SU-DHL-6 (cell line): ENCODE measurements at regions not wholly inside any gene's neighbourhood (a gene's known extent, or its start where the extent isn't known, plus 50 kb on each side); places are given as distances from the start of the nearest gene placed in this dataset.

Experiments used
- CTCF ChIP-seq: fragments of 200-600 bp; sonication (generic); IDR thresholded peaks from one replicate; pipeline ENCODE4 v1.5.1; 2017; ENCODE audit warnings: antibody characterized with exemption, mild to moderate bottlenecking, low read length, moderate library complexity; ENCODE audit not compliant: insufficient read depth, poor library complexity, severe bottlenecking
- EZH2phosphoT487 ChIP-seq: fragments of 200-600 bp; sonication (generic), shearing (Covaris generic); conservative IDR thresholded peaks from 2 replicates; pipeline ENCODE4 v1.6.1; 2018; ENCODE audit warnings: mild to moderate bottlenecking, antibody characterized with exemption, low read length, moderate library complexity, mixed read lengths

- TF ChIP-seq CTCF (no peak), EZH2phosphoT487 (no peak)
Measured at GRCh38 chr7:68269405-68269804, 1272.8 kb downstream of the TYW1 start.
